Left forelimb (tissue), 1 donor: ENCODE measurements at regions not wholly inside any gene's neighbourhood (a gene's known extent, or its start where the extent isn't known, plus 50 kb on each side); places are given as distances from the start of the nearest gene placed in this dataset.
"Not testable (repeated sequence)": the region's sequence is repeated elsewhere in the genome, so short reads cannot be mapped to it uniquely, and the experiment has no call there.

ENCODE experiments used
- DNase-seq: peaks from one replicate; pipeline ENCODE4 v3.0.0-alpha.2; 2018; ENCODE audit warnings: low spot score

GRCh38 chr13:109273326-109273751, 513.0 kb downstream of the IRS2 start:
- DNase-seq, result no peak

GRCh38 chr13:109272595-109273325, 513.6 kb downstream of the IRS2 start:
- no peak for DNase-seq

- no peak for DNase-seq
These were observed 514.5 kb downstream of the IRS2 start for GRCh38 chr13:109271555-109272541.

- no peak for DNase-seq
These were observed 515.3 kb downstream of the IRS2 start for GRCh38 chr13:109271061-109271460.

GRCh38 chr13:109269381-109269780, 517.0 kb downstream of the IRS2 start:
- DNase-seq, result not testable (repeated sequence)

- not testable (repeated sequence) for DNase-seq
These were observed 517.9 kb downstream of the IRS2 start for GRCh38 chr13:109268492-109268891.

- DNase-seq, result not testable (repeated sequence)
These were observed 519.0 kb downstream of the IRS2 start for GRCh38 chr13:109267400-109267799.

- DNase-seq, result not testable (repeated sequence)
These were observed 521.0 kb downstream of the IRS2 start for GRCh38 chr13:109265438-109265742.

- not testable (repeated sequence) for DNase-seq
These were observed 521.6 kb downstream of the IRS2 start for GRCh38 chr13:109264603-109265437.

- not testable (repeated sequence) for DNase-seq
These were observed 528.6 kb downstream of the IRS2 start for GRCh38 chr13:109257761-109258157.
